ENCODE measurements at regions not wholly inside any gene's neighbourhood (a gene's known extent, or its start where the extent isn't known, plus 50 kb on each side); places are given as distances from the start of the nearest gene placed in this dataset.
"Not testable (repeated sequence)": the region's sequence is repeated elsewhere in the genome, so short reads cannot be mapped to it uniquely, and the experiment has no call there.

GRCh38 chr6:17011985-17012384 is 89.9 kb upstream of the STMND1 start:
- TF ChIP-seq POLR2AphosphoS5 (IDR thresholded peaks at IDR 0.05; ENCODE audit: low read depth, low read length) (no peak), TAF1 (IDR thresholded peaks at IDR 0.05; ENCODE audit: borderline replicate concordance, low read depth, low read length) (no peak), POLR2A (IDR thresholded peaks at IDR 0.05; ENCODE audit: low read depth, low read length) (no peak)
- FAIRE-seq, result no peak
- no peak for DNase-seq (ENCODE audit: insufficient read length)

DNA sequence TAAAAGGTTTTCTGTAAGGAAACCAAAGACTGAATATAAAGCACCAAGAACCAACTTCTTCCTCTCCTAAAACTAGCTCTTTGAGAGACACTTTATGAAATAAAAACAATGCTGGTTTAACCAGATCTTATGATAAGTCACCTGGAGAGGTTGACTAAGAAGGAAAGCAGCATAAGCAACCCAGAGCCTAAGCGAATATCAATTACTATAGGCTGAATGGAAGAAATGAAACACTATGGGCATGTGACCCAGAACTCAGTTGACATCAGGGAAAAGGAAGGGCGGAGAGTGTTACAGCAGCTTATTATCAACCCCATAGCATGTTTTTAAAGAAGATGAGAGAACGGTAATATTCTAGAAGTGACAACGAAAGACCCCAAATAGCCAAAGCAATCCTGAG is 94.1 kb upstream of the STMND1 start:
- no peak for TF ChIP-seq POLR2A (IDR thresholded peaks at IDR 0.05; ENCODE audit: low read depth, low read length)
- no peak for TF ChIP-seq TAF1 (IDR thresholded peaks at IDR 0.05; ENCODE audit: borderline replicate concordance, low read depth, low read length)
- no peak for TF ChIP-seq POLR2AphosphoS5 (IDR thresholded peaks at IDR 0.05; ENCODE audit: low read depth, low read length)
- DNase-seq (ENCODE audit: insufficient read length) (no peak), FAIRE-seq (no peak)

DNA sequence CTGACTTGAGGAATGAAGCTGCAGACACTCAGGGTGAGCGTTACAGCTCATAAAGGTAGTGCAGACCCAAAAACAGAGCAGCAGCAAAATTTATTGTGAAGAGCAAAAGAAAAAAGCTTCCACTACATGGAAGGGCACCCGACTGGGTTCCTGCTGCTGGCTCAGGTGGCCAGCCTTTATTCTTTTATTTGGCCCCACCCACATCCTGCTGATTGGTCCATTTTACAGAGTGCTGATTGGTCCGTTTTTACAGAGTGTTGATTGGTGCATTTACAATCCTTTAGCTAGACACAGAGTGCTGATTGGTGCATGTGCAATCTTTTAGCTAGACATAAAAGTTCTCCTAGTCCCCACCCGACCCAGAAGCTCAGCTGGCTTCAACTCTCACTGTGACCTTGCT is 95.3 kb upstream of the STMND1 start:
- FAIRE-seq (no peak), DNase-seq (ENCODE audit: insufficient read length) (no peak)
- TF ChIP-seq TAF1 (IDR thresholded peaks at IDR 0.05; ENCODE audit: borderline replicate concordance, low read depth, low read length) (no peak), POLR2A (IDR thresholded peaks at IDR 0.05; ENCODE audit: low read depth, low read length) (no peak), POLR2AphosphoS5 (IDR thresholded peaks at IDR 0.05; ENCODE audit: low read depth, low read length) (no peak)

- TF ChIP-seq TAF1 (IDR thresholded peaks at IDR 0.05; ENCODE audit: borderline replicate concordance, low read depth, low read length) (no peak), POLR2A (IDR thresholded peaks at IDR 0.05; ENCODE audit: low read depth, low read length) (no peak), POLR2AphosphoS5 (IDR thresholded peaks at IDR 0.05; ENCODE audit: low read depth, low read length) (no peak)
- FAIRE-seq, result no peak
- no peak for DNase-seq (ENCODE audit: insufficient read length)
These were observed 97.6 kb upstream of the STMND1 start for GRCh38 chr6:17004269-17004668.

DNA sequence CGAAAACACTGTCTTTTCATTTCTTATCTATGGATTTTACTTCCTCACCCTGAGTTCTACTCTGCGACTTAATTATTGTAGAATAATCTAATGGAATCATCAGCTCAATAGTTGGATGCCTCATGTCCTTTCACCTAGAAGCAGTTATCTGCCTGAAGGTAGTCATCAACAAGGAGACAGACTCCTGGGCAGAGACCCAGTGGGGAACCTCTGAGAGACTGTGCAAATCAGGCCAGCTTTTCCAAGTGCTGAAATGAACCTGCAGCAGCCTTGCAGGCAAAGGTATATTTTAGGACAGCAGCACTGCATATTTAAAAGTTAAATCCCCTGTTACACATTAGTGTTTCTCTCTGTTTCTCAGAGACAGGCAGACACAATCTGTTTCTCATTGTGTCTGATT is 99.7 kb upstream of the STMND1 start:
- no peak for TF ChIP-seq TAF1 (IDR thresholded peaks at IDR 0.05; ENCODE audit: borderline replicate concordance, low read depth, low read length)
- TF ChIP-seq POLR2AphosphoS5 (IDR thresholded peaks at IDR 0.05; ENCODE audit: low read depth, low read length), result no peak
- no peak for TF ChIP-seq POLR2A (IDR thresholded peaks at IDR 0.05; ENCODE audit: low read depth, low read length)
- FAIRE-seq, result no peak
- DNase-seq (ENCODE audit: insufficient read length), result no peak

DNA sequence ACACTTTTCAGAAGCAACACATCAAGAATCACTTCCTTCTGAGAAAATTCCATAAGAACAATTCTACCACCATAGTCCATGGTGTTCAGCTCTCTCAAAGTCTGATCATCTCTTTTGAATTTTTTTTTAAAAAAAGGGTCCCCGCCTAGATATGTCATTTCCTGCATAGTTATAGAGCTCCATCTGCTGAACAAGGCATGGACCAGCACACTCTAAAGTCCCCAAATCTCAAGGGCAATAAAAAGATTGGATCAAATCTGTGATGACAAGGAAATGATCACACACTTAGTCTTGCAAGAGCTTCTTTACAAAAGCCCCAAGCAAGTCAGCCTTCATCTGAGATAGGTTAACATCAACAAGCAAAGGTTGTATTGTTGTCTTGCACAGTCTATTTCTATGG is 100.7 kb upstream of the STMND1 start:
- FAIRE-seq, result no peak
- no peak for DNase-seq (ENCODE audit: insufficient read length)
- TF ChIP-seq TAF1 (IDR thresholded peaks at IDR 0.05; ENCODE audit: borderline replicate concordance, low read depth, low read length) (no peak), POLR2AphosphoS5 (IDR thresholded peaks at IDR 0.05; ENCODE audit: low read depth, low read length) (no peak), POLR2A (IDR thresholded peaks at IDR 0.05; ENCODE audit: low read depth, low read length) (no peak)

- DNase-seq (ENCODE audit: insufficient read length) (no peak), FAIRE-seq (no peak)
- TF ChIP-seq POLR2A (IDR thresholded peaks at IDR 0.05; ENCODE audit: low read depth, low read length) (no peak), POLR2AphosphoS5 (IDR thresholded peaks at IDR 0.05; ENCODE audit: low read depth, low read length) (no peak), TAF1 (IDR thresholded peaks at IDR 0.05; ENCODE audit: borderline replicate concordance, low read depth, low read length) (no peak)
These were observed 102.1 kb upstream of the STMND1 start for GRCh38 chr6:16999491-17000436.

DNA sequence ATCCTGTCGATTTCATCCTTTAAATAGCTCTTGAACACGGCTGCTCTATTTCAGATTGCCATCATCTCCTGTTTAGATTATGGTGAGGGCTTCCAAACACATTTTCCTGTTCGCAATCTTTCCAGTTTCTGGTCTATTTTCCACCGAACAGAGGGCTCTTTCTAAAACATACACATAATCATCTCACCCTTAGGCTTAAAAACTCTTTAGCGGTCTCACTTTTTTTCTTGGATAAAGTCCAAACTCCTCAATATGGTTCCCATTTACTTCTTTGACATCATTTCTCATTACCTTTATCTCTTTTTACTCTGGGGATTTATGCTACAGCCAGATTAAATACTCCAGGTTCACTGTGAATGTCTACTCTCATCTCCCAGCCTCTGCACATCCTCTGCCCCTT is 103.4 kb upstream of the STMND1 start:
- FAIRE-seq, result no peak

GRCh38 chr6:16995511-16996250 is 106.2 kb upstream of the STMND1 start:
- DNase-seq (ENCODE audit: insufficient read length), result no peak
- FAIRE-seq, result no peak
- TF ChIP-seq POLR2A (IDR thresholded peaks at IDR 0.05; ENCODE audit: low read depth, low read length) (no peak), POLR2AphosphoS5 (IDR thresholded peaks at IDR 0.05; ENCODE audit: low read depth, low read length) (no peak), TAF1 (IDR thresholded peaks at IDR 0.05; ENCODE audit: borderline replicate concordance, low read depth, low read length) (no peak)

More for the DNA sequence above, 103.4 kb upstream of the STMND1 start:
- no peak for TF ChIP-seq POLR2AphosphoS5 (IDR thresholded peaks at IDR 0.05; ENCODE audit: low read depth, low read length)
- no peak for TF ChIP-seq POLR2A (IDR thresholded peaks at IDR 0.05; ENCODE audit: low read depth, low read length)
- no peak for TF ChIP-seq TAF1 (IDR thresholded peaks at IDR 0.05; ENCODE audit: borderline replicate concordance, low read depth, low read length)
- DNase-seq (ENCODE audit: insufficient read length), result no peak

DNA sequence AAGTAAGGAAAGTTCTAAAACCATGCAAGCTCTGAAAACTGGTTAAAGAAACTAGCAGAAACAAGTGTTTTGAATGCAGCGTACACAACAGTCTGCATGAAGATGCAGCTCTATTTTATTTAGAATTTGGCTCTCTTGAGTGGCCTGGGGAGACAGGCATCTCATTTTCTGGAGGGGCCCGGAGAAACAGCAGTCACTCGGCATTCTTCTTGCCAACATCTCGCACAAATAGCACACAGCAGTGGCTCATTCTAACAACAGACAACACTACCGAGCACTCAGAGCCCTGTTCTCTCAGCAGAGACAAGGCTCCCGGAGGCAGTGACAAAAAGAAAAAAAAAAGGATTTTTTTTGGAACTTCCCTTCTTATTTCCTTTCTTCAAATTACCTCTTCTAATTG is 108.5 kb upstream of the STMND1 start:
- FAIRE-seq, result no peak
- DNase-seq (ENCODE audit: insufficient read length), result no peak
- TF ChIP-seq POLR2AphosphoS5 (IDR thresholded peaks at IDR 0.05; ENCODE audit: low read depth, low read length), result no peak
- TF ChIP-seq TAF1 (IDR thresholded peaks at IDR 0.05; ENCODE audit: borderline replicate concordance, low read depth, low read length), result no peak
- no peak for TF ChIP-seq POLR2A (IDR thresholded peaks at IDR 0.05; ENCODE audit: low read depth, low read length)

DNA sequence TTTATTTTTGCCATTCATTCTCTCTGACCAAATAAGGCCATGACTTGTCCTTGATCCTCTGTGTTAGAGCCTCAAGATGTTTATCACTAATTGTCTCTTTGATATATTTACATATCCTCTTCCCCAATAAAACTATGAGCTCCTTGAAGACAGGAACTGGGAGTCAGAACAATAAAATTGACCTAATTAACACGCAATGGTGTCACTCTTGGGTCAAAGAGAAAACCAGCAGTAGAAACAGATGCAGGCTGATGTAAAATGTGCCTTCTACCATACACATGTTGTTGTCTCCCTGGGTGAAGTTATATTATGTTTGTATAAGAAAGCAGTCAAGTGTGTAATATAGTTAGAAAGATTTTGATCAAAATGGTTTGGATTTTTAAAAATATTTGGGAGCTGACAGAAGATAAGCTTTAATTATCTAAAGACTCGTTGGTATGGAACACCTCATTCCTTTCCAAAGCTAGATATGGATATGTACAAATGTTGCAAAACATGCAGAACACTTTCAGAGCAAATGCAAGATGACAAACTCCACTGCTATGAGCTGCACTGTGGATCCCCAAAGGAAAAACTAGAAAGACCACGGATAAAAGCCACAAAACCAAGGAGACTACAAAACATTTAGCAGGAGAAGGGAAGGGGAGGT is 109.7 kb upstream of the STMND1 start:
- TF ChIP-seq POLR2A (IDR thresholded peaks at IDR 0.05; ENCODE audit: low read depth, low read length) (no peak), POLR2AphosphoS5 (IDR thresholded peaks at IDR 0.05; ENCODE audit: low read depth, low read length) (no peak), TAF1 (IDR thresholded peaks at IDR 0.05; ENCODE audit: borderline replicate concordance, low read depth, low read length) (no peak)
- FAIRE-seq, result no peak
- no peak for DNase-seq (ENCODE audit: insufficient read length)

DNA sequence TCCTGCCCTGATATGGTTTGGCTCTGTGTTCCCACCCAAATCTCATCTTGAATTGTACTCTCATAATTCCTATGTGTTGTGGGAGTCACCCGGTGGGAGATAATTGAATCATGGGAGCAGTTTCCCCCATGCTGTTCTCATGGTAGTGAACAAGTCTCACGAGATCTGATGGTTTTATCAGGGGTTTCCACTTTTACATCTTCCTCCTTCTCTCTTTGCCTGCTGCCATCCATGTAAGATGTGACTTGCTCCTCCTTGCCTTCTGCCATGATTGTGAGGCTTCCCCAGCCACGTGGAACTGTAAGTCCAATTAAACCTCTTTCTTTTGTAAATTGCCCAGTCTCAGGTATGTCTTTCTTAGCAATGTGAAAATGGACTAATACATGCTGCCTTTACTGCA is 111.9 kb upstream of the STMND1 start:
- FAIRE-seq; DNase-seq (ENCODE audit: insufficient read length): not testable (repeated sequence)
